Omental fat pad (tissue), 3 donors: ENCODE measurements at regions not wholly inside any gene's neighbourhood (a gene's known extent, or its start where the extent isn't known, plus 50 kb on each side); places are given as distances from the start of the nearest gene placed in this dataset.
"Not testable (repeated sequence)": the region's sequence is repeated elsewhere in the genome, so short reads cannot be mapped to it uniquely, and the experiment has no call there.

Experiments used
- ATAC-seq: fragments of 150-250 bp; one replicate; pipeline ENCODE4 v1.9.1; 2016; ENCODE audit warnings: mild to moderate bottlenecking, moderate library complexity; ENCODE audit not compliant: low FRiP score
- DNase-seq: peaks from one replicate; pipeline ENCODE4 v3.0.0-alpha.2; 2019; ENCODE audit warnings: low spot score
- CTCF ChIP-seq, 3 donors: fragments of 450-650 bp; IDR thresholded peaks; one replicate each; pipeline ENCODE4 v1.5.1; 2016 to 2017; ENCODE audit warnings: antibody characterized with exemption in 3 of 3, mild to moderate bottlenecking in 3 of 3, moderate library complexity in 2 of 3

DNA sequence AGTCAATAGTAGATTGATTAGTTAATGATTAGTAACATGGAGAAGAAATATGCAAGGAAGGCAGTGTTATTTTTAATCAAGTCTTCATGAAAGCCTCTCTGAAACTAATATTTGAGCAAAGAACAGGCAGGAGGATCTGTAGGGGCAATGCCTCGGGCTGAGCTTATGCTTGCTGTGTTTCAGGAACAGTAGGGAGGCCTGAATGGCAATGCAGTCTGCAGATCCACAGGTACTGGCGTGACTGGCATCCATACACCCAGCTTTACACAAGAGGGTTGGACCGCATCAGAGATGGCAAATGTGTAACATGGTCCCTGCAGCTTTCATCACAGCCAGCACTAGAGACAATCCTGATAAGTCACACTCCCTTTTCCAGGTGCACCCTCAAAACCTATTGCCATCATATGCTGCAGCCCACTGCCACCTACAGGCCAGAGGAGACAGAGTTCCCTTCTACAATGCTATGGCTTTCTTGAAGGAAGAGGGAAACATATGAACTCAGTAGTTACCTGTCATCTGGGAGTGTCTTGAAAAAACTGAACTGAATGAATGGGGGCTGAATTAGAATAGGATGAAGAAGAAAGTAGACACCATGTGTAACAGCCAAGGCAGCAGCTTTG lies 582.4 kb upstream of the RAB6C start:
- DNase-seq = no peak
- ATAC-seq = no peak
- TF ChIP-seq CTCF (IDR thresholded peaks at IDR 0.05) = no peak

DNA sequence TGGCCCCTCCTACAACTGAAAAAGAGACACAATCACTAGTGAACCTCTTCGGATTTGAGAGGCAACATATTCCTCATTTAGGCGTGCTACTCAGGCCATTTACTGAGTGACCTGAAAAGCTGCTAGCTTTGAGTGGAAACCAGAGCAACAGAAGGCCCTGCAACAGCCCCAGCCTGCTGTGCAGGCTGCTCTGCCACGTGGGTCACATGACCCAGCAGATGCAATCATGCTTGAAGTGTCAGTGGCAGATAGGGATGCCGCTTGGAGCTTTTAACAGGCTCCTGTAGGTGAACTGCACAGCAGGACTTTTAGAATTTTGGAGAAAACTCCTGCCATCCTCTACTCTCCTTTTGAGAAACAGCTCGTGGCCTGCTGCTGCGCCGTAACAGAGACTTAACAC lies 578.6 kb upstream of the RAB6C start:
- ATAC-seq (no peak), DNase-seq (no peak)
- TF ChIP-seq CTCF (IDR thresholded peaks at IDR 0.05) = no peak

- no peak for TF ChIP-seq CTCF (IDR thresholded peaks at IDR 0.05)
- ATAC-seq = no peak
- no peak for DNase-seq
Observed at GRCh38 chr2:129402076-129402475, 577.4 kb upstream of the RAB6C start.

DNA sequence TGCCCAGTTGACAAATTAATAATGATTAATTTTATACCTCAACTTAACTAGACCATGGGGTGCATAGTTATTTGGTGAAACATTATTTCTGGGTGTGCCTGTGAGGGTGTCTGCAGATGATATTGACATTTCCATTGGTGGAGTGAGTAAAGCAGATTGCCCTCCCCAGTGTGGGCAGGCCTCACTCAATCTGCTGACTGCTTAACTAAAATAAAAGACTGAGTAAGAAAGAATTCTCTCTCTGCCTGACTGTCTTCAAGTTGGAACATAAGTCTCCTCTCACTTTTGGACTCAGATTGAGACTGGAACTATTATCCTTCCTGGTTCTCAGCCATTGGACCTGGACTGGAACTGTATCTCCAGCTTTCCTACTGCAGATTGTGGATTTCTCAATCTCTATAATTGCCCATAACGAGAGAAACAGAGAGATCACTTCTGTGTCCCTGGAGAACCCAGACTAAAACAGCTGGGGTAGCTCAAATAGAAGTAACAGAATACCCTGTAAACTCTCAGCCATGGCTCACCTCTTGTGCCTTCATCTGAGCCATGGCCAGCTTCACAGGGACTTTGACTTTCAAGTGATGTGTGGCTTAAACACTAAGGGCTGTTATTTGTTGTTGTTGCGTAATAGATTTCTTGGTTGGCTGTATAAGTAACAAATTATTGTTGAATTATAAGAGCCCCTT lies 575.3 kb upstream of the RAB6C start:
- no peak for ATAC-seq
- DNase-seq = no peak
- TF ChIP-seq CTCF (IDR thresholded peaks at IDR 0.05) = no peak

GRCh38 chr2:129408570-129408969 lies 570.9 kb upstream of the RAB6C start:
- ATAC-seq (no peak), DNase-seq (no peak)
- no peak for TF ChIP-seq CTCF (IDR thresholded peaks at IDR 0.05)

DNA sequence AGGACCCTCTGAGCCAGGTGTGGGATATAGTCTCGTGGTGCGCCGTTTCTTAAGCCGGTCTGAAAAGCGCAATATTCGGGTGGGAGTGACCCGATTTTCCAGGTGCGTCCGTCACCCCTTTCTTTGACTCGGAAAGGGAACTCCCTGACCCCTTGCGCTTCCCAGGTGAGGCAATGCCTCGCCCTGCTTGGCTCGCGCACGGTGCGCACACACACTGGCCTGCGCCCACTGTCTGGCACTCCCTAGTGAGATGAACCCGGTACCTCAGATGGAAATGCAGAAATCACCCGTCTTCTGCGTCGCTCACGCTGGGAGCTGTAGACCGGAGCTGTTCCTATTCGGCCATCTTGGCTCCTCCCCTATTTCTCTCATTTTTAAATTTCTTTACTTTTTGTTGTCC lies 562.4 kb upstream of the RAB6C start:
- DNase-seq, ATAC-seq: not testable (repeated sequence)

GRCh38 chr2:129422028-129422427 lies 557.4 kb upstream of the RAB6C start:
- ATAC-seq (no peak), DNase-seq (no peak)
- no peak for TF ChIP-seq CTCF (IDR thresholded peaks at IDR 0.05)
